M059J (cell line): ENCODE measurements at regions not wholly inside any gene's neighbourhood (a gene's known extent, or its start where the extent isn't known, plus 50 kb on each side); places are given as distances from the start of the nearest gene placed in this dataset.

Experiments
- DNase-seq: peaks from one replicate; pipeline ENCODE4 v3.0.0-alpha.2; 2012; ENCODE audit warnings: low read depth

DNA sequence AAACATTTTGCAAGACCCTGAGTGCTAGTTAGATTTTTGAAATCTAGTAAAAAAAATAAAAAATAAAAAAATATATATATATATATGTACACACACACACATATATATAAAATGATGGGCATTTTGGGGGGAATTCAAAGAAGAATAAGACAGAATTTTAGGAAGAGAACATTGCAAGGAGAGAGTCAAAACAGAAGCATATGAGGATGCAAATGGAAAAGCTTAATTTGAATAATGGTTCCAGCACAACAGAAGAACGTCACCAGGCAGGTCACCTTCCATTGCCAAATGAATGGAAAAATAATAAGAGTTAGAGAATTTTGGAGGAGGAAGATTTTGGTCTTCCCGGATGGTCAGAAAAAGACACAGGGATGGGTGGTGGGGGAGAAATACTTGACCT is 1097.2 kb downstream of the BCL11A start:
- DNase-seq: no peak

DNA sequence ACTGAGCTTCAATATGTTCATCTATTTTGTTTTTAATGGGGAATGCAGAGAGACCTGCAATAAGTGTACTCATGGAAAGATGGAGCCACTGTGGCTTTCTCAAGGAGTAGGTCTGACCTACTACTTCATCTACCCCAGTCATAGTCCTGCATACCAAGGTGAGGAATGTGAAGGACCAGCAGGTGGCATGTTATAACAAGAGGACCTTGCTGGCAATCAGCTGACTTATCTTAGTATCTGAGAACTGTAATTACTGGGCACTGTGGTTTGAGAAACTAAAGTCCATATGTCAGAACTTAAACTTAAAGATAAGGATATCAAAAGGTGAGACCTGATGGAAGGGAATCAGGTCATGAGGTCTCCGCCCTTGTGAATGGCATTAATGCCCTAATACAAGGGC is 1104.2 kb downstream of the BCL11A start:
- DNase-seq: no peak

DNA sequence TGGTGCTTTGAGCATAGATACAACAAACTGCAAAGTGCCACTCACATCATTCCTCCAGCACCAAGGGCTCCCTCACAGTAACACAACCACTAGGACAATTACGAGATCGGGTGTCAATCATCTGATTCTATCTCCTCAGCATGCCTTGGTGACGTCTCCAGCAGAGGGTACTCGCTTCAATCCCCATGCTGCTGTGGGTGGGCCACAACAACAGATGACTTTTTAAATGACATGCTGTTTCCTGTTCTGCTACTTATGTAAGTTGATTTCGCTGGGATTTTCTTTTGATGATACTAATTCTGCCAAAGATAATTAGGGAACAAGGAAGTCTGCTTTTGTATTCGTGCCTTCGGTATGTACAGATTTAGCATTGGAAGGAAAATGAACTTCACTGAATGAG is 1113.0 kb downstream of the BCL11A start:
- DNase-seq: no peak

DNA sequence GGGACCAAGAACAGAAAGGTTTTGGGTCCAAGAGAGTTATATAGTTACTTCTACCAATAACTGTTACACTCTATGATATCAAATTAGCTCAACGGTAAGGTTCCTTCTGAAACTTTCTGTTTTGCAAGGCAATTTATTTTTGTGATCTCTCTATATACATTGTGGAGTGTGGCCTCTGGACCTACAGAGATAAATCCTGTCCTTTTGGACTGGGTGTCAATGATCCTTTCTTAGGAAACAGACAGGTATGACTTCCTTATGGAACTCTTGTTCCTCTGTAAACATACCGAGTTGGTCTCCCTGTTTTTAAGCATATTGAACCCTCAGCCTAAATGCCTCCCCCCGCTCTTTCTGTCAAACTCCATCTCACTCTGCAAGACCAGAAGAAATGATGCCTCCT is 1117.8 kb downstream of the BCL11A start:
- DNase-seq: no peak

DNA sequence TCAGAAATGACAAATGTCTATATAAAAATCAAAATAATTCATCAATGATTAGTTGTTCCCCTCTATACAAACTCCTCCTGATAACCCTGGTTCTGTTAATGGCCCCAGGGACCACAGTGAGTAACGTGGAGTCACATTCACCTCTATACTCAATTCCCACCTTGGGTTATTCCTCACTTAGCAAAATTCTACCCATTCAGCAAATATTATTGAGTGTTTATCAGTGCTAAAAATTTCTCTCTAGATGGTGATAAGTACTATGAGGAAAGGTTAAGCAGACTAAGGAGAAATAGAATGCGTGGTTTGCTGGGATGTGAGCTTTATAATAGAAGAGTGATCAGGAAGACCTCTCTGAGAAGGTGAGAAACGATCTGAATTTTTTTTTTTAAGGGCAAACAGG is 1124.5 kb downstream of the BCL11A start:
- no peak for DNase-seq

DNA sequence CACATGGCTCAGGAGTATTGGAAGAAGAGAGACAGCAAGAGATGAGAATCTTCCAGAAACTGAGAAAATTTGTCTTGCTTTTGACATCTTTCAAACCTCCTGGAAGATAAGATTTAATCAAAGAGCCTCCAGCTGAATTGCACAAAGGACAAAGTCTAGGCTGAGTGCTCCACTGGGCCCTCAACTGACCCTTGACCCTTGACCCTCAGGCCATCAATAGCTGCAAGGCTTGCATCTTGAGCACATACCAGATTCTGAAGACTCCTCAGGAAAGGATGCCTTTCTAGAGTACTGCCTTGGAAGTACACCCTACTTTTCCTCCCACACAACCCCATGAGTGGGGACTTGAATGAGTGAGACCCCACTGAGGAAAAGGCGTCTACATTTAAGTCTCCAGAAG is 1125.5 kb downstream of the BCL11A start:
- DNase-seq: no peak

DNA sequence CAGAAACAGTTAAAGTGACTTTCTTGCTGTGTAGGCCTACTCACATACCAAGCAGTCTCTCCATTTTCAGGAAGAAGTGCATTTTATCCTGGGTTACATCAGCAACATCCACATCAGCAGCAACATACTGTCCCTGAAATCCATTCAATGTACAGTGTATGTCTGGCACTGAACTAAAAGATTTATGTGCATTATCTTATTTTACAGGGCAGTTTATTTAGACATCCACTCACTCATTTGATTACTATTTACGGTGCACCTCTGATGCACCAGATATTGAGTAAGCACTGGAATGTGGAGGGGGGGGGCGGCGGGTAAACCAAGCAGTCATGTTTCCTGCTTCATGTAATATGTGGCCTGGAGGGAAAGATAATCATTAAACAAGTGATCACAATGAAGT is 1128.2 kb downstream of the BCL11A start:
- DNase-seq: no peak

DNA sequence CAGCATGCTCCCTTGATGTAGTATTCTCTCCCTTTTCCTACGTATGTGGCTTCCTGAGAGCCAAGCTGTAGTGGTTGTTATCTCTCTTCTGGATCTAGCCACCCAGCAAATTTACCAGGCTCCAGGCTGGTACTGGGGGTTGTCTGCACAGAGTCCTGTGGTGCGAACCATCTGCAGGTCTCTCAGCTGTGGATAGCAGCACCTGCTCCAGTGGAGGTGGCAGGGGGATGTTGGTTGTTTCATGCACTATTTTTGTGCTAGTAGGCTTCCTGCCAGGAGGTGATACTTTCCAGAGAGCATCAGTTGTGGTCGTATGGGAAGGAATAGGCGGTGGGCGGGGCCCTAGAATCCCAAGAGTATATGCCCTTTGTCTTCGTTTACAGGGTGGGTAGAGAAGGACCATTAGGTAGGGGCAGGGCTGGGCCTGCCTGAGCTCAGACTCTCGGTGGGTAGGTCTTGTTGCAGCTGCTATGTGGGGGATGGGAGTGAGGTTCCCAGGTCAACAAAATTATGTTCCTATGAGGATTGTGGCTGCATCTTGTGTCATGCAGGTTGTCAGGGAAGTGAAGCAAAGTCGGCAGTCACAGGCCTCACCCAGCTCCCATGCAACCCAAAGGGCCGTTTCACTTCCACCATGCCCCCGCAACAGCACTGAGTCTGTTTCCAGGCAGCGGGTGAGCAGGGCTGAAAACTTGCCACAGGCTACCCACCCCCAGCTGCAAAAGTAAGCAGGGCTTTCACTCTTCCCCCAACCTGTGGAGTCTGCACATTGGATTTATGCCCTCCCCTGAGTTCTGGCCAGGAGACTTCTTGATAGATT is 1139.5 kb downstream of the BCL11A start:
- no peak for DNase-seq

DNA sequence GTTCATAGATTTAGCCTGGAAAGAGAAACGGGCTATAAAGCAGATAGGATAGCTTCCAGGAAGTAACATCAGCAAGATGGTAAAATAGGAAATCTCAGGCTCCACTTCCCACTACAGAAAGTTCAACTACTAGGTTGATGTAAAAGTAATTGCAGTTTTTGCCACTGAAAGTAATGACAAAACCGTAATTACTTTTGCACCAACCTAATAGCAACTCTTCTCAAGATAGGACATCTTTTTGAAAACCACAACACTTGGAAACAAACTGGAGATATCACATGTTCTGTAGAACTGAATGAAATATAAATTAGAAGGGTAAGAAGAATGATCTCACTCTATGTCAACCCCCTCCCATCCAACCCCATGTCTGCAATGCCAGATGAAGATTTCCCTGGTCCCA is 1154.3 kb downstream of the BCL11A start:
- DNase-seq: no peak

DNA sequence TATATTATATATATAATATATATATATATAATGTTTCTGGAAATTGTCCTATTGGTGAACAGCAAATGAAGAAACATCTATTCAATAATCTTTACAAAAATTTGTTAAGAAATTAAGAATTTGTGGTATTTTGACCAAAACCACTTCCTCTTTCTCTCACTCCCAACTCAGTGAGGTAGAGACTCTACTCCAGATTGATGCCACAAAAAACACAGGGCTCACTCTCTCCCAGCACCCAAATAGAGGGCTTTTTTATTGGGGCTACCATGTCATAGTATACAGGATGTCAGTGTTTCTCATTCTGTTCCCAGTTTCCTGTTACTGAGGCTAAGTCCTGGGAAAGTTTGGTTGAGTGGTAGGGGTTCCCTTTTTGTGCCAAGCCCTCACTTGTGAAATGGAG is 1155.4 kb downstream of the BCL11A start:
- DNase-seq: no peak

DNA sequence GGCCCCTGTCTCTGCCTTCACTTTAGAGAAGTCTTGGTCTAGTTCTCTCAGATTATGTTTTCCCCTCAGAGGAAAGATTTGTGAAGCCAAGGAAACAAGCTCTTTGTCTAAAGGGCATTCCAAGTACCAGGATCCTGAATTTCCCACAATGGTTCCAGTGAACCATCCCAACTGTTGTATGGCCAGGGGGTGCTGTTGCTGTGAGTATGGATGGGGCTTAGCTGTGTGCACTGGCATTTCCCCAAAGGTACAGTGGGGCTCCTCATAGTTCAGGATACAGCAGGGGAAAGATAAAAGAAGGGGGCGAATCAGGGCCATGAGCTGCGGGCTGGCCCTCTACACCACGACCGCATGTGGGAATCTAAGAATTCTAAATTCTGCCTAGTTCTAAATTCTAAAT is 1154.0 kb upstream of the FANCL start:
- no peak for DNase-seq

DNA sequence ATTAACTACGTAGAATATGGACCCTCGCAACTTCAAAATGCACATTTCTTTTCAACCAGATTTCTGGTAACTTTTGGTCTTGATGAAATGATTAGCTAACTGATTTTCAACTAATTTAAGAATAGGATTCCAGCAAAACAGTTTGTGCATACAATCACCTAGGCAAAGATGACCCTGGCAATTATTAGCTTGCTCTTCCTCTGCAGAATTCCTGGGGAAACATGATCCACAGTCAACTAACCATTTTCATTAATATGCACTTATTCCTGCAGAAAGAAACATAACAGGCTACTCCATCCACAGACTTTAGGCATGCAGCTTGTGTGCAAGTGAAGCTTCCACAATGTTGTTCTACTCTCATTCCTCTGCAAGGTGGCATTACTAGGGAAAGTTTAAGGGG is 1150.8 kb upstream of the FANCL start:
- no peak for DNase-seq

DNA sequence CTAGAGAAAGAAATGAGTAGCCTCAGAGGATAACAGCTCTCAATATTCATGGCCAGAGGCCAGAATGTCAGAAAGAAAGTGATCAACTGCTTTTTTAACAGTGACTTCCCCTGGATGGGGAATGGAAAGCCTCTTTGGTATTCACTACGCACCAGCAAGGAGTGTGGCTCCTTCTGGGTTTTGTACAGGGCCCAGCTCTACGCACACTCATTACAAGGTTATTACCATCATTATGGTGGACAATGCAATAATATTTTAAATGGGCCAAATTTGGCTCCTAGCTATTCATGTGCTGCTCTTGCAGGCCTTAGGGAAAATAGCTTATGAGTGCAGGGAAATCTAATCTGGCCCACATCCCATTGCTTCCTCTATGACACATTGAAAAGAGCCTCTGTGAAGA is 1149.5 kb upstream of the FANCL start:
- no peak for DNase-seq

DNA sequence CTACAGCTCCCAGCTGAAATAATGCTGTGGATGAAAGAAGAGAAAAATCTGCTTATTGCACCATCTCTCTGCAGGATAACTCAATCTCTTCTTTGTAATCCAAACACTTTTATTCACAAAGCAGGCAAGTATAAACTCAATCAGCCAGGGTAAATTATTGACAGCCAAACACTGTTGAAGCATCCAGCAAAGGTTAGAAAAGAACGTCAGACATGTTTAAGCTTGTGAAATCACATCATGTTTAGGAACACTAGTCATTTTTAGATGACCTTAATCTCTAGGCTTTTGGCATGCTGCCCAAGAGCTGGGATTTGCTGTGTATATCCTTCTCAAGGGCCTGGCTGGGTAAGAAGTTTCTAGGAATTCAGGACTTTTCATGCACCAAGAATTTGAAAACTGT is 1148.1 kb upstream of the FANCL start:
- no peak for DNase-seq

DNA sequence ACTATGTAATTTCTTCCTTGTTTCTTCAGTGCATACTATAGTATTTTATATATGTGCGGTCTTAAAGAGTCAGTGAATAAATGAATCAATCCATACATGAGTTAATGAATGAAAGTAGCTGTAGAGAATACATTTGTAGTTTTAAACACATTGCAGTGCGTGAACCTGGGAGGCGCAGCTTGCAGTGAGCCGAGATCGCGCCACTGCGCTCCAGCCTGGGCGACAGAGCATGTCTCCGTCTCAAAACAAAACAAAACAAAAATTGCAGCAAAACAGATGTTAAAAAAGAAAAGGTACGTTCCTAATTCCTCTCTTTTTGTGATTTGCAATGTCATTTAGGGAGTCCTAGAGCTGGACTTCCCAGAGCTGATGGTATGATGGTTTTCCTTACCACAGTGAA is 1144.8 kb upstream of the FANCL start:
- DNase-seq: no peak

DNA sequence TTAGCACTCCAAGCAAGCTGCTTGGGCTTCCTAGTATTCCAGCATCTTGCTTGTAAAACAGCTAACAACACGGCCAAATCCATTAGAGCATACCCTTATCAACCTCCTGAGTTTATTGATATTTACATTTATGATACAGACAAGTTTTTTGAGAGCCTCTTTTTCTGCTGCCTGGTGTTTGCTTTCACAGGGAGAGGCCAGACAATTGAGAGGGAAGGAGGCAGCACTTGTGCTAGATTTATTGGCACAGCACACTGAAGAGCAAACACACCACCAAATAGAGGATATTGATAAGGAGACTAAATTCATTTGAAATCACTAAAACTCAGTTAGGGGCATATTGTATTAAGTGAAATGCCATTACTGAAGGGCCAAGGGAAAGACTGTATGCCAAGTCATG is 1142.3 kb upstream of the FANCL start:
- no peak for DNase-seq

DNA sequence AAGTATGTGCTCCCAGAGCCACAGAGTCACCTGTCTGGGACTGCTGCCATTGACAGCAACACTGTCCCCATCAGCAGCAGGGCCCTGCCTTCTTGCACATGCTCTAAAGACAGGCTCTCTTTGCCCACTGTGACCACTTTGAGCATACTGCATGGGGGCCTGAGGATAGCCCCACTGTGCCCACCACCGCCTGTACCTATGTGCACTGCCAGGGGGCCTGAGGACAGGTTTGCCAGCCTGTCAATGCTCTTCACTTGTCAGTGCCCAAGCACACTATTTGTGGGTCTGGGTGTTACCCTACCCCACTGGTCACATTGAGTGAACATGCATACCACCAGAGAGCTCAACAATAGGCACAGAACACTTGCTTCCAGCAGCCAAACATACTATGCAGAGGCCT is 1137.0 kb upstream of the FANCL start:
- no peak for DNase-seq

DNA sequence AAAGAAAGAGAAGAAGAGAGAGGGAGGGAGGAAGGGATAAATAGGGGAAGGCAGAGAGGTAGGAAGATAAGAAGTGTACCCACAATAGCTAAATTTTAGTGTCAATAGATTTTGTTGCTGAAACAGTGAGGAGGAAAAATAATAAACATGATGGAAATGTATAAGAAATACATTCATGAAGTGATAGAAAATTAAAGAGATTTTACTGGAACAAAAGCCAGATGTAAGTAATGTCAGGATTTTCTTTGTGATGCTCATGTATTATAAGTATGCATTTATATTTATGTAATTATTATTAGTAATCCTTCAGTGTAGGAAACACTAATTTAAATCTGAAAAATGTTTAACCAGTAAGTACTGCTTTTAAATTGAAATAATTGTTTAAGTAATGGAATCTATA is 1125.2 kb upstream of the FANCL start:
- no peak for DNase-seq

DNA sequence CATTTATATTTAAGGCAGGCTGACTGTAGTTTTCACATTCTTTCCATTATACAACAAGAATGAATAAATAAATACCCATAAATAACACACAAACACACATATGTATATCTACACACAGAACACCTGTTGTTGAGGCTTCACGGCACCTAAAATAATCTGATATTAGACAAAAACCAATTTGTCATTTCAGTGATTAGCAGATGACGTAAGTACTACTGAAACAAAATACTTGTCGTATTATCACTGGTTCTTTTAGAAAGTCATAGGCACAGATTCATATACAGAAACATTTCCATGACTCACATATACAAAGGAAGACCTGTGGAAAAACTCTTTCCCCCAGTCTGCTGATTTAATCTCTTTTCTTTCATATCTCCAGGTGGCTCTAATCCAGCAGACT is 1113.4 kb upstream of the FANCL start:
- no peak for DNase-seq

DNA sequence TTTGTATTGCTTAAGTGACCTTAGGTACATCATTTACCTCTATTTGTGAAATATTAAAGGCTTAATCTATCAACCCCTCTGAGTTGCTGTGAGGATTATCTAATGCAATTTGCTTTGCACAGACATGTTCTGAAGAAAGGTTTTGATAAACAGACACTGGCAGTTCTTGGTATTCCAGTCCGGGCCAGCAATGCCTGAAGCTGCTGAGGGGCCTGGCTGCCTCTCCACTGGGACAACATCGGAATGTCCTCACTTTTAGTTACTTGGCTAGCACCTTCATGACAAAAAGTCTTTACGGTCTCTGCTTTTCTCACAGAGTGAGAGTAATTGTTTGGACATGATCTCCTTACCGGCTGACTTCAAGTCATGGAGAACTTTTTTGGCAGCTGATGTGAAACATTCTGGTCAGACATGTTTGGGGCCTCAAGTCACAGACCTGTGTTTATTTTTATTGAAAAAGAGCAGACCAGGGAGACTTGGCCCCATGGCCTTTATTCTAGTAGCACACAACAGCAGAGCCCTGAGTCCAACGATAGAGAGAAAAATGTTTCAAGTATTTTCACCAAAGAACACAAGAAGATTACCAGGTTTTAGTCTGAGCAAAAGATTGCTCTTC is 1112.3 kb upstream of the FANCL start:
- DNase-seq: no peak

DNA sequence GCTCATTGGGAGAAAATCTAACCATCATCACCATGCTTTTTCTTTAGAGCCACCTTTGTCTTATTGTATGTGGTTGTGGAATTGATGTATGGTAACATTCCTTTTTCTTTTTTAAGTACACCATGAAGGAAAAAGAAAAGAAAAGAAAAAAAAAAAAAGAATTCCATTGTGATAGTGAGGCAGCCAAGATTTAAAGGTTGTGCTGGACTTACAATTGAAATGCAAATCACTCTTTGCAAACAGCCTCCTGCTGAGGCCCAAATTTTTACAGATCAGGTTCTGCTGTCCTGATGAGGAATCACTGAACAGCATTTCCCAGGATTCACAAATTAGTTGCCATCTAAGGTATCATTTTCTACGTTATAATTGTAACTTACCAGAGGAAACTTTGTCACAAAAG is 1101.0 kb upstream of the FANCL start:
- DNase-seq: no peak

DNA sequence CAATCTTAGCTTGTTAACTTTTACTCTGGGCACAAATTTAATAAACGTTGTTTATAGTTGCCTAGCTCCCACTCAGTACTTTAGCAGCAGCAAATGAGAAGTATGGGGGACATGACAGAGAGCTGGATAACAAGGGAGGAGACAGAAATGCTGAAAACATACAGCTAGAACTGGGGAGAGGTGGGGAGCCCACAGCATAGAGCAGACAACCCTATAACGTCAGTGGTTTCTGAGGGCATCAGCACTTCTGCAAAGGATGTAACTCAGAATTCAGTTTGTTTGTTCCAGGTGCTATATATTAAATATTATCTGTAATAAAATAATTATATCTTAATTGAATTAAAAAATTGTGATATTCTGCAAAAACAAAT is 1098.7 kb upstream of the FANCL start:
- no peak for DNase-seq

DNA sequence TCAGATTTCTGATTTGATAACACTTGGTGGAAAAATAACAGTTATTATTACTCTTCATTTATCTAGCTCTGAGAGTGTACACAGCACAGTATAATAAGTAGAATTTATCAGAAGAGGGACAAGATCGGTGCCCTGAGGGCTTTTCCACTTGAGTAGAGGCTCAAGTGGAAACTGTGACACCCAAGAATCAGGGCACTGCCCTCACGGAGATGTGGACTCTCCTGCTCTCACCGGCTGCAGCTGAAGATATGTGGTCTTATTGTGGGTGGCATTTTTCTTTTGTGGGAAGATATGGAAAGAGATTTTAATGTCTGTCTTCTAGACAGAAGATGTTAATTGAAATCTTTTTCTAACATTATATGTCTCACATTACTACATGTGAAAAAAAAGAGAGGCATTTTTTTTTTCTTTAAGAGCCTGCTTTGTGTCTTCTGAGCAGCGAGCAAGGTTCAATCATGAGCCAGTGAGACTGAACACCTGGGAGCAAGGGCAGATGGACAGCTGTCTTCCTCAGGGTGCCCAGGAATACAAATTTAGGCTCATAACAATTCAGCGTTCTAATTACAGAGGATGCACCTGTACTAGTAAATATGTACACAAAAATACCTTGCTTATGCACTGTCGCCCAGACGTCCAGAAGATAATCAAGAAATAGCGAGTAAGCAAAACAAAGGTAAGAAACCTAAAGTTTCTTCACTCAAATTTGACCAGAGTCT is 1098.2 kb upstream of the FANCL start:
- DNase-seq: no peak
